ENCODE measurements at regions not wholly inside any gene's neighbourhood (a gene's known extent, or its start where the extent isn't known, plus 50 kb on each side); places are given as distances from the start of the nearest gene placed in this dataset.

- Histone ChIP-seq H3K9ac (replicated peaks; ENCODE audit: extremely low read depth, insufficient read depth, low read length) (no peak overlapping the region), H3K4me1 (ENCODE audit: control insufficient read depth, extremely low read depth, insufficient read depth, low read length) (no peaks in the 10 kb centered on the region), H3K4me2 (ENCODE audit: insufficient read depth, low read length) (no peak overlapping the region), H3K79me2 (ENCODE audit: control insufficient read depth, insufficient read depth, low read length) (no peaks in the 10 kb centered on the region), H3K27me3 (ENCODE audit: control insufficient read depth in 2 of 2, insufficient read depth in 2 of 2, low read length in 2 of 2) (no peaks in the 10 kb centered on the region), H3K27ac (ENCODE audit: insufficient read depth, low read depth, low read length) (no peak overlapping the region), H3K9me3 (replicated peaks; ENCODE audit: control insufficient read depth, insufficient read depth, low read length) (no peaks in the 10 kb centered on the region), H3K4me3 (replicated peaks in 1 of 3; ENCODE audit: insufficient read depth in 1 of 3, low read depth in 1 of 3, low read length in 3 of 3) (no peak overlapping the region), H3K36me3 (ENCODE audit: control insufficient read depth in 2 of 2, extremely low read depth in 1 of 2, insufficient read depth in 2 of 2, low read length in 2 of 2) (no peaks in the 10 kb centered on the region), H4K20me1 (replicated peaks; ENCODE audit: control insufficient read depth, extremely low read depth, insufficient read depth, low read length) (no peaks in the 10 kb centered on the region), H3K9me1 (replicated peaks; ENCODE audit: control insufficient read depth, extremely low read depth, insufficient read depth, low read length) (no peaks in the 10 kb centered on the region), H2AFZ (ENCODE audit: low read depth, low read length) (no peak overlapping the region)
- dilution Hi-C loops (cut with MboI; ENCODE audit: extremely low pct_ligation_motif_present, low sequenced_read_pairs), result no loop called here
- ChIA-PET CTCF (no interaction called here), POLR2A (no interaction called here)
- BruUV-seq (replicated peaks), result no TSS peak
- intact Hi-C loops (cut with micrococcal nuclease), result no loop called here
- TF ChIP-seq JUN (IDR thresholded peaks at IDR 0.05; ENCODE audit: borderline replicate concordance, insufficient read depth, insufficient read length, low read depth) (no peak), EZH2 (IDR thresholded peaks at IDR 0.05; ENCODE audit: borderline replicate concordance, low read depth, low read length, severe bottlenecking) (no peak), POLR2AphosphoS5 (IDR thresholded peaks at IDR 0.05; ENCODE audit: insufficient read depth, low read depth, low read length) (no peak), GATA2 (IDR thresholded peaks at IDR 0.05; ENCODE audit: insufficient read depth, insufficient read length, low read depth, low read length) (no peak), MYC (IDR thresholded peaks at IDR 0.05; ENCODE audit: low read depth, low read length) (no peak), MAX (IDR thresholded peaks at IDR 0.05; ENCODE audit: insufficient read depth, insufficient read length) (no peak), POLR2A (IDR thresholded peaks at IDR 0.05; ENCODE audit: low read depth, low read length) (no peak), CTCF (IDR thresholded peaks at IDR 0.05; ENCODE audit: extremely low read depth in 1 of 2, insufficient read depth in 1 of 2, low read depth in 1 of 2, low read length in 2 of 2) (no peak), FOS (IDR thresholded peaks at IDR 0.05; ENCODE audit: borderline replicate concordance, insufficient read depth, low read length) (no peak)
- FAIRE-seq, result no peak
- DNase-seq (ENCODE audit: low read depth, low spot score), result no peak
Measured at GRCh38 chrX:140064993-140065392, 99.7 kb upstream of the CXorf66 start.

Measured in endothelial cell of umbilical vein (primary cell).